ENCODE measurements at regions not wholly inside any gene's neighbourhood (a gene's known extent, or its start where the extent isn't known, plus 50 kb on each side); places are given as distances from the start of the nearest gene placed in this dataset.
"Not testable (repeated sequence)": the region's sequence is repeated elsewhere in the genome, so short reads cannot be mapped to it uniquely, and the experiment has no call there.

DNA sequence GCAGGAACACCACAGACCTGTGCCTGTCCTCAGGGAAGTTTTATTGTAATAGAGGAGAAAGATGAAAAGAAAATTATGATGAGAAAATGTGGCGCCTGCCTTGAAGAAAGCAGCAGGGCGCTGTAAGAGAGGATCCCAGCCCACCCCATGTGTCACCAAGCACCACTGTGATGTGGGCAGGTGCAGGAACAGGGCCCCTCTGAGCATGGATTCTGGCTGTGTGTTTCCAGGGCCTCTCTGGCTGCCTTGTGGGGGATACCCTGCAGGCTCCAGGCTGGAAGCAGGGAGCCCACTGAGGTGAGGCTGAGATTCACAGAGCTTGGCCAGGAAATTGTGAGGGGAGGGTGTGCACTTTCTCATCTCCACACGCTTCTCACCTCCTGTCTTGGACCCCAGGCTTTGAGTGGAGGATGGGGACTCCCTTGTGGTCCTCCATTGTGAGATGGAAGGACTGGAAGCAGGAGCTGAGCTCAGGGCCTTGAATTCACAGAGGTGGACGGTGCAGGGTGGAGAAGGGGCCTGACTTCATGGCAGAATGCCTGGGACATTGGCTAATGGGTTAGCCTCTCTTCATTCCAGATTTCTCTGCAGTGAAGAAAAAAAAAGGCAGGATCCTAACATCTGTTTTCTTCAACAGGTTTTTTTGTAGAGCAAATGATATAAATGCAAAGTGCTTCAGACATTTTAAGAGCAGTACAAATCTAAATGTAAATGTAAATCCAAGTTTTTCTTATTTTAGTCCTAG, 246.6 kb upstream of the B3GAT1 start:
- Histone ChIP-seq H4K20me1 (ENCODE audit: control insufficient read depth, extremely low read depth, insufficient read depth, low read length) (no peaks in the 10 kb centered on the region), H3K4me2 (ENCODE audit: extremely low read depth, insufficient read depth, low read length) (no peak overlapping the region), H3K4me3 (replicated peaks in 1 of 4; ENCODE audit: control extremely low read depth in 1 of 4, insufficient read depth in 1 of 4, low read depth in 3 of 4, low read length in 4 of 4) (no peak overlapping the region), H3K27ac (ENCODE audit: insufficient read depth, low read length) (no peak overlapping the region), H3K79me2 (ENCODE audit: control insufficient read depth, insufficient read depth, low read length) (no peaks in the 10 kb centered on the region), H3K4me1 (ENCODE audit: control insufficient read depth, extremely low read depth, insufficient read depth, low read length) (no peaks in the 10 kb centered on the region), H3K36me3 (ENCODE audit: control insufficient read depth, insufficient read depth, low read length) (no peaks in the 10 kb centered on the region), H3K9me3 (ENCODE audit: control insufficient read depth, insufficient read depth, low read depth, low read length) (no peaks in the 10 kb centered on the region), H3K27me3 (ENCODE audit: control insufficient read depth, insufficient read depth, low read length) (no peaks in the 10 kb centered on the region), H2AFZ (ENCODE audit: low read length) (no peak overlapping the region), H3K9ac (ENCODE audit: insufficient read depth, low read length) (no peak overlapping the region)
- TF ChIP-seq, protein P1, sequence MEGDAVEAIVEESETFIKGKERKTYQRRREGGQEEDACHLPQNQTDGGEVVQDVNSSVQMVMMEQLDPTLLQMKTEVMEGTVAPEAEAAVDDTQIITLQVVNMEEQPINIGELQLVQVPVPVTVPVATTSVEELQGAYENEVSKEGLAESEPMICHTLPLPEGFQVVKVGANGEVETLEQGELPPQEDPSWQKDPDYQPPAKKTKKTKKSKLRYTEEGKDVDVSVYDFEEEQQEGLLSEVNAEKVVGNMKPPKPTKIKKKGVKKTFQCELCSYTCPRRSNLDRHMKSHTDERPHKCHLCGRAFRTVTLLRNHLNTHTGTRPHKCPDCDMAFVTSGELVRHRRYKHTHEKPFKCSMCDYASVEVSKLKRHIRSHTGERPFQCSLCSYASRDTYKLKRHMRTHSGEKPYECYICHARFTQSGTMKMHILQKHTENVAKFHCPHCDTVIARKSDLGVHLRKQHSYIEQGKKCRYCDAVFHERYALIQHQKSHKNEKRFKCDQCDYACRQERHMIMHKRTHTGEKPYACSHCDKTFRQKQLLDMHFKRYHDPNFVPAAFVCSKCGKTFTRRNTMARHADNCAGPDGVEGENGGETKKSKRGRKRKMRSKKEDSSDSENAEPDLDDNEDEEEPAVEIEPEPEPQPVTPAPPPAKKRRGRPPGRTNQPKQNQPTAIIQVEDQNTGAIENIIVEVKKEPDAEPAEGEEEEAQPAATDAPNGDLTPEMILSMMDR (conservative IDR thresholded peaks at IDR 0.05 in 1 of 2, IDR thresholded peaks at IDR 0.05 in 1 of 2; ENCODE audit: low read depth in 1 of 2, low read length in 2 of 2): no peak
- TF ChIP-seq EZH2 (IDR thresholded peaks at IDR 0.05; ENCODE audit: low read length, missing control alignments): no peak
- DNase-seq (ENCODE audit: low read depth in 2 of 2): no peak

DNA sequence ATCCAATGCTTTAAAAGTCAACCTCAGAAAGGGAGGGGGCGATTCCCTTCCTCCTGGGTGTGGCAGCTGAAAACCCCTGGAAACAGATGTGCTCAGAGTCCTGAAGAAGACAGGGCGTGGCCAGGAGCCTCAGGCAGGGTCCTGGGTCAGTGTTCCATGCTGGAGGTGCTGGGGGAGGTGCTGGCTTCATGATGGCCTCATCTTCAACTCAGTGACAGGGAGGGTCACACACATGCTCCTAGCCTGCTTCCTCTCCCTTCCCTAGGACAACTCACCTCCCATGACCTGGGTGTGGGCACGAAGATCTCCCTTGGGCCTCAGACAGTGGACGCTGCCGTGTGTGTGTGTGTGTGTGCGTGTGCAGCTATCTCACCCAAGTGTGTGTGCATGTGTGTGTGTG, 245.6 kb upstream of the B3GAT1 start:
- Histone ChIP-seq H3K4me2 (ENCODE audit: extremely low read depth, insufficient read depth, low read length) (no peak overlapping the region), H3K27ac (ENCODE audit: insufficient read depth, low read length) (no peak overlapping the region), H3K36me3 (ENCODE audit: control insufficient read depth, insufficient read depth, low read length) (no peaks in the 10 kb centered on the region), H3K9ac (ENCODE audit: insufficient read depth, low read length) (no peak overlapping the region), H4K20me1 (ENCODE audit: control insufficient read depth, extremely low read depth, insufficient read depth, low read length) (no peaks in the 10 kb centered on the region), H3K4me3 (replicated peaks in 1 of 4; ENCODE audit: control extremely low read depth in 1 of 4, insufficient read depth in 1 of 4, low read depth in 3 of 4, low read length in 4 of 4) (no peak overlapping the region), H3K4me1 (ENCODE audit: control insufficient read depth, extremely low read depth, insufficient read depth, low read length) (no peaks in the 10 kb centered on the region), H3K9me3 (ENCODE audit: control insufficient read depth, insufficient read depth, low read depth, low read length) (no peaks in the 10 kb centered on the region), H3K27me3 (ENCODE audit: control insufficient read depth, insufficient read depth, low read length) (no peaks in the 10 kb centered on the region), H3K79me2 (ENCODE audit: control insufficient read depth, insufficient read depth, low read length) (no peaks in the 10 kb centered on the region), H2AFZ (ENCODE audit: low read length) (no peak overlapping the region)
- no peak for DNase-seq (ENCODE audit: low read depth in 2 of 2)
- TF ChIP-seq EZH2 (IDR thresholded peaks at IDR 0.05; ENCODE audit: low read length, missing control alignments): no peak
- TF ChIP-seq, protein P1 (conservative IDR thresholded peaks at IDR 0.05 in 1 of 2, IDR thresholded peaks at IDR 0.05 in 1 of 2; ENCODE audit: low read depth in 1 of 2, low read length in 2 of 2): no peak

DNA sequence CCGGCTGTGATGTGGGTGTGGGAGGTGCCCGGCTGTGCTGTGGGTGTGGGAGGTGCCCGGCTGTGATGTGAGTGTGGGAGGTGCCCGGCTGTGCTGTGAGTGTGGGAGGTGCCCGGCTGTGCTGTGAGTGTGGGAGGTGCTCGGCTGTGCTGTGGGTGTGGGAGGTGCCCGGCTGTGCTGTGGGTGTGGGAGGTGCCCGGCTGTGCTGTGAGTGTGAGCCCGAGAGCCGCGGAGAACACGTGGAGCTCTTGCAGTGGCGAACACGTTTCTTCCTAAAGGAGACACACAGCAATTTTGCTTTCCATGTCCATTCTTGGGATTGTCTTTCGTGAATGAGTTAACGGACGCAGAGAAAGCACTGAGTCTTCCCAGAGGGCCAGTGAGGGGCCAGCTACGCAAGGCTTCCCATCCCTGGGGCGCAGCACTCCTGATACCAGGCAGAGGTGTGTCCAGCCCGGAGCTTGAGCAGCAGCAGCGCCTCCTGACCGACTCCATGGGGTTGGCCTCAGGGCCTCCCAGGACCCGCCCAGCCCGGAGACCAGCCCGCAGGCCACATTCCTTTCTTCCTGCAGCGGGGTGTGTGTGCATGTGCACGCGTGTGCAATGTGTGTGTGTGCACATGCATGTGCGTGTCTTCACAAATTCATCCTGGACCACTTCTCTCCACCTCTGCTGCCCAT, 245.0 kb upstream of the B3GAT1 start:
- Histone ChIP-seq H3K79me2 (ENCODE audit: control insufficient read depth, insufficient read depth, low read length) (no peaks in the 10 kb centered on the region), H3K9ac (ENCODE audit: insufficient read depth, low read length) (no peak overlapping the region), H3K27ac (ENCODE audit: insufficient read depth, low read length) (no peak overlapping the region), H2AFZ (ENCODE audit: low read length) (no peak overlapping the region), H3K4me1 (ENCODE audit: control insufficient read depth, extremely low read depth, insufficient read depth, low read length) (no peaks in the 10 kb centered on the region), H3K36me3 (ENCODE audit: control insufficient read depth, insufficient read depth, low read length) (no peaks in the 10 kb centered on the region), H4K20me1 (ENCODE audit: control insufficient read depth, extremely low read depth, insufficient read depth, low read length) (no peaks in the 10 kb centered on the region), H3K4me3 (replicated peaks in 1 of 4; ENCODE audit: control extremely low read depth in 1 of 4, insufficient read depth in 1 of 4, low read depth in 3 of 4, low read length in 4 of 4) (no peak overlapping the region), H3K27me3 (ENCODE audit: control insufficient read depth, insufficient read depth, low read length) (no peaks in the 10 kb centered on the region), H3K9me3 (ENCODE audit: control insufficient read depth, insufficient read depth, low read depth, low read length) (no peaks in the 10 kb centered on the region), H3K4me2 (ENCODE audit: extremely low read depth, insufficient read depth, low read length) (no peak overlapping the region)
- DNase-seq (ENCODE audit: low read depth in 2 of 2): no peak
- TF ChIP-seq EZH2 (IDR thresholded peaks at IDR 0.05; ENCODE audit: low read length, missing control alignments): no peak
- TF ChIP-seq, protein P1 (conservative IDR thresholded peaks at IDR 0.05 in 1 of 2, IDR thresholded peaks at IDR 0.05 in 1 of 2; ENCODE audit: low read depth in 1 of 2, low read length in 2 of 2): no peak

DNA sequence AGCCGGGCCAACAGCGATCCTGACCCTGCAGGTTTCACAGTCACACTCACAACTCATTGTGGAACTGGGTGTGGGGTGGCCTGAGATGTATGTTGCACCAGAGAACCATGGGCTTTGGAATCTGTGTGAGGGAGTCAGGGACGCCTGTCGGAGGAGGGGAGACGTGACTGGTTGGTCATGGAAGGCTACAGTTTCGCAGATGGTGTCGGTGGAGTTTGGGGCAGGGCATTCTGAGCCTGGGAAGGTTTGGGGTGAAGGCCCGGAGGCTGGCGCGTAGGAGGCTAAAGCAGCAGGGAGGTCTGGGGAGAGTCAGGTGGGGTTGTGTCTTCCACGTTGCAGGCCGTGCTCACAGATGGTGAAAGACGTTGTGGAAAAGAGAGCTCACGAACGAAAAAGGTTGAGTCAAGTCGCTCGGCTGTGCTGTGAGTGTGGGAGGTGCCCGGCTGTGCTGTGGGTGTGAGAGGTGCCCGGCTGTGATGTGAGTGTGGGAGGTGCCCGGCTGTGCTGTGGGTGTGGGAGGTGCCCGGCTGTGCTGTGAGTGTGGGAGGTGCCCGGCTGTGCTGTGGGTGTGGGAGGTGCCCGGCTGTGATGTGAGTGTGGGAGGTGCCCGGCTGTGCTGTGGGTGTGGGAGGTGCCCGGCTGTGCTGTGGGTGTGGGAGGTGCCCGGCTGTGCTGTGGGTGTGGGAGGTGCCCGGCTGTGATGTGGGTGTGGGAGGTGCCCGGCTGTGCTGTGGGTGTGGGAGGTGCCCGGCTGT, 244.2 kb upstream of the B3GAT1 start:
- H3K27me3 ChIP-seq (ENCODE audit: control insufficient read depth, insufficient read depth, low read length); H3K27ac ChIP-seq (ENCODE audit: insufficient read depth, low read length); H3K9ac ChIP-seq (ENCODE audit: insufficient read depth, low read length); H2AFZ ChIP-seq (ENCODE audit: low read length); H4K20me1 ChIP-seq (ENCODE audit: control insufficient read depth, extremely low read depth, insufficient read depth, low read length); H3K4me1 ChIP-seq (ENCODE audit: control insufficient read depth, extremely low read depth, insufficient read depth, low read length); H3K4me2 ChIP-seq (ENCODE audit: extremely low read depth, insufficient read depth, low read length); H3K4me3 ChIP-seq (replicated peaks in 1 of 4; ENCODE audit: control extremely low read depth in 1 of 4, insufficient read depth in 1 of 4, low read depth in 3 of 4, low read length in 4 of 4); H3K9me3 ChIP-seq (ENCODE audit: control insufficient read depth, insufficient read depth, low read depth, low read length); H3K79me2 ChIP-seq (ENCODE audit: control insufficient read depth, insufficient read depth, low read length); DNase-seq (ENCODE audit: low read depth in 2 of 2); H3K36me3 ChIP-seq (ENCODE audit: control insufficient read depth, insufficient read depth, low read length): not testable (repeated sequence)
